ENCODE measurements at regions not wholly inside any gene's neighbourhood (a gene's known extent, or its start where the extent isn't known, plus 50 kb on each side); places are given as distances from the start of the nearest gene placed in this dataset.

- Histone ChIP-seq H3K36me3 (ENCODE audit: insufficient read depth, low read length) (no peaks in the 10 kb centered on the region), H3K27ac (ENCODE audit: low read length) (no peak overlapping the region), H3K79me2 (replicated peaks; ENCODE audit: insufficient read depth, low read length) (no peaks in the 10 kb centered on the region), H3K4me3 (ENCODE audit: low read length) (no peak overlapping the region), H3K27me3 (ENCODE audit: insufficient read depth, low read depth, low read length) (no peaks in the 10 kb centered on the region), H3F3A (ENCODE audit: insufficient read depth, low read length, poor library complexity, severe bottlenecking) (no peaks in the 10 kb centered on the region), H2AFZ (ENCODE audit: low read depth, low read length) (no peak overlapping the region), H3K9me3 (ENCODE audit: low read length) (no peaks in the 10 kb centered on the region), H3K4me2 (ENCODE audit: low read length) (no peak overlapping the region), H4K20me1 (ENCODE audit: insufficient read depth) (no peaks in the 10 kb centered on the region), H3K9me2 (ENCODE audit: insufficient read depth, low read length) (no peaks in the 10 kb centered on the region), H3K9ac (ENCODE audit: low read length) (no peak overlapping the region)
- TF ChIP-seq EP300 (conservative IDR thresholded peaks at IDR 0.05; ENCODE audit: poor library complexity, severe bottlenecking) (no peak), EZH2 (IDR thresholded peaks at IDR 0.05; ENCODE audit: borderline replicate concordance, insufficient read depth, low read length, poor library complexity, severe bottlenecking) (no peak), MXI1 (conservative IDR thresholded peaks at IDR 0.05; ENCODE audit: poor library complexity, severe bottlenecking) (no peak), RAD21 (conservative IDR thresholded peaks at IDR 0.05) (no peak), SMC3 (conservative IDR thresholded peaks at IDR 0.05; ENCODE audit: poor library complexity) (no peak), POLR2AphosphoS5 (IDR thresholded peaks at IDR 0.05) (no peak), TAF1 (IDR thresholded peaks at IDR 0.05; ENCODE audit: low read depth) (no peak)
- TF ChIP-seq, protein P1, sequence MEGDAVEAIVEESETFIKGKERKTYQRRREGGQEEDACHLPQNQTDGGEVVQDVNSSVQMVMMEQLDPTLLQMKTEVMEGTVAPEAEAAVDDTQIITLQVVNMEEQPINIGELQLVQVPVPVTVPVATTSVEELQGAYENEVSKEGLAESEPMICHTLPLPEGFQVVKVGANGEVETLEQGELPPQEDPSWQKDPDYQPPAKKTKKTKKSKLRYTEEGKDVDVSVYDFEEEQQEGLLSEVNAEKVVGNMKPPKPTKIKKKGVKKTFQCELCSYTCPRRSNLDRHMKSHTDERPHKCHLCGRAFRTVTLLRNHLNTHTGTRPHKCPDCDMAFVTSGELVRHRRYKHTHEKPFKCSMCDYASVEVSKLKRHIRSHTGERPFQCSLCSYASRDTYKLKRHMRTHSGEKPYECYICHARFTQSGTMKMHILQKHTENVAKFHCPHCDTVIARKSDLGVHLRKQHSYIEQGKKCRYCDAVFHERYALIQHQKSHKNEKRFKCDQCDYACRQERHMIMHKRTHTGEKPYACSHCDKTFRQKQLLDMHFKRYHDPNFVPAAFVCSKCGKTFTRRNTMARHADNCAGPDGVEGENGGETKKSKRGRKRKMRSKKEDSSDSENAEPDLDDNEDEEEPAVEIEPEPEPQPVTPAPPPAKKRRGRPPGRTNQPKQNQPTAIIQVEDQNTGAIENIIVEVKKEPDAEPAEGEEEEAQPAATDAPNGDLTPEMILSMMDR (IDR thresholded peaks at IDR 0.05; ENCODE audit: poor library complexity, severe bottlenecking): no peak
- TF ChIP-seq, protein P2, sequence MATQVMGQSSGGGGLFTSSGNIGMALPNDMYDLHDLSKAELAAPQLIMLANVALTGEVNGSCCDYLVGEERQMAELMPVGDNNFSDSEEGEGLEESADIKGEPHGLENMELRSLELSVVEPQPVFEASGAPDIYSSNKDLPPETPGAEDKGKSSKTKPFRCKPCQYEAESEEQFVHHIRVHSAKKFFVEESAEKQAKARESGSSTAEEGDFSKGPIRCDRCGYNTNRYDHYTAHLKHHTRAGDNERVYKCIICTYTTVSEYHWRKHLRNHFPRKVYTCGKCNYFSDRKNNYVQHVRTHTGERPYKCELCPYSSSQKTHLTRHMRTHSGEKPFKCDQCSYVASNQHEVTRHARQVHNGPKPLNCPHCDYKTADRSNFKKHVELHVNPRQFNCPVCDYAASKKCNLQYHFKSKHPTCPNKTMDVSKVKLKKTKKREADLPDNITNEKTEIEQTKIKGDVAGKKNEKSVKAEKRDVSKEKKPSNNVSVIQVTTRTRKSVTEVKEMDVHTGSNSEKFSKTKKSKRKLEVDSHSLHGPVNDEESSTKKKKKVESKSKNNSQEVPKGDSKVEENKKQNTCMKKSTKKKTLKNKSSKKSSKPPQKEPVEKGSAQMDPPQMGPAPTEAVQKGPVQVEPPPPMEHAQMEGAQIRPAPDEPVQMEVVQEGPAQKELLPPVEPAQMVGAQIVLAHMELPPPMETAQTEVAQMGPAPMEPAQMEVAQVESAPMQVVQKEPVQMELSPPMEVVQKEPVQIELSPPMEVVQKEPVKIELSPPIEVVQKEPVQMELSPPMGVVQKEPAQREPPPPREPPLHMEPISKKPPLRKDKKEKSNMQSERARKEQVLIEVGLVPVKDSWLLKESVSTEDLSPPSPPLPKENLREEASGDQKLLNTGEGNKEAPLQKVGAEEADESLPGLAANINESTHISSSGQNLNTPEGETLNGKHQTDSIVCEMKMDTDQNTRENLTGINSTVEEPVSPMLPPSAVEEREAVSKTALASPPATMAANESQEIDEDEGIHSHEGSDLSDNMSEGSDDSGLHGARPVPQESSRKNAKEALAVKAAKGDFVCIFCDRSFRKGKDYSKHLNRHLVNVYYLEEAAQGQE (IDR thresholded peaks at IDR 0.05; ENCODE audit: borderline replicate concordance): no peak
Measured at GRCh38 chr2:234403074-234403473, 93.8 kb downstream of the ARL4C start.

- Histone ChIP-seq H2AFZ (ENCODE audit: low read depth, low read length) (no peak overlapping the region), H3K27me3 (ENCODE audit: insufficient read depth, low read depth, low read length) (no peaks in the 10 kb centered on the region), H3K4me2 (ENCODE audit: low read length) (no peak overlapping the region), H3K9ac (ENCODE audit: low read length) (no peak overlapping the region), H3K27ac (ENCODE audit: low read length) (no peak overlapping the region), H3K9me2 (ENCODE audit: insufficient read depth, low read length) (no peaks in the 10 kb centered on the region), H3K36me3 (ENCODE audit: insufficient read depth, low read length) (no peaks in the 10 kb centered on the region), H3K79me2 (replicated peaks; ENCODE audit: insufficient read depth, low read length) (no peaks in the 10 kb centered on the region), H4K20me1 (ENCODE audit: insufficient read depth) (no peaks in the 10 kb centered on the region), H3K9me3 (ENCODE audit: low read length) (no peaks in the 10 kb centered on the region), H3F3A (ENCODE audit: insufficient read depth, low read length, poor library complexity, severe bottlenecking) (no peaks in the 10 kb centered on the region), H3K4me3 (ENCODE audit: low read length) (no peak overlapping the region)
- TF ChIP-seq POLR2AphosphoS5 (IDR thresholded peaks at IDR 0.05) (peak; percentile 11), SMC3 (conservative IDR thresholded peaks at IDR 0.05; ENCODE audit: poor library complexity) (no peak)
Measured at GRCh38 chr2:234401426-234401825, 95.5 kb downstream of the ARL4C start.
